Ascending aorta (tissue), 2 donors: ENCODE measurements at regions not wholly inside any gene's neighbourhood (a gene's known extent, or its start where the extent isn't known, plus 50 kb on each side); places are given as distances from the start of the nearest gene placed in this dataset.

Source experiments
- DNase-seq, 2 donors: peaks; one replicate each; pipeline ENCODE4 v3.0.0-alpha.2; 2019; ENCODE audit warnings: low spot score in 2 of 2
- H3K27ac ChIP-seq, 2 donors: fragments of 200-600 bp; sonication (generic); one replicate each; pipeline ENCODE4 v1.5.1; 2016 to 2017; ENCODE audit warnings: mild to moderate bottlenecking in 1 of 2
- H3K27me3 ChIP-seq: fragments of 200-600 bp; sonication (generic); one replicate; pipeline ENCODE4 v1.5.1; 2017
- H3K36me3 ChIP-seq, 2 donors: fragments of 200-600 bp; sonication (generic); one replicate each; pipeline ENCODE4 v1.5.1; 2016
- H3K4me1 ChIP-seq, 2 donors: fragments of 200-600 bp; sonication (generic); one replicate each; pipeline ENCODE4 v1.5.1; 2016 to 2017; ENCODE audit warnings: mild to moderate bottlenecking in 1 of 2
- H3K4me3 ChIP-seq, 2 donors: fragments of 200-600 bp; sonication (generic); one replicate each; pipeline ENCODE4 v1.5.1; 2016 to 2017; ENCODE audit warnings: mild to moderate bottlenecking in 1 of 2
- H3K9me3 ChIP-seq, 2 donors: fragments of 200-600 bp; sonication (generic); one replicate each; pipeline ENCODE4 v1.5.1; 2016
- intact Hi-C: fragments of 100-400 bp; cut with DNase I; formaldehyde crosslinking; loops from one replicate; pipeline ENCODE4 v1.15.1; 2023
- TF ChIP-seq, protein P1 (sequence below), 3 experiments: fragments of 200-600 bp in 2 of 3; fragments of 450-650 bp in 1 of 3; sonication (generic) in 2 of 3; IDR thresholded peaks; one replicate each; pipeline ENCODE4 v1.5.1; 2016 to 2019; ENCODE audit warnings: antibody characterized with exemption in 3 of 3, mild to moderate bottlenecking in 1 of 3, moderate library complexity in 1 of 3

- H3K27me3 ChIP-seq: no peaks in the 10 kb centered on the region
- no peak for DNase-seq
- intact Hi-C loops: no loop called here
Observed at GRCh38 chrX:34509394-34509793, 147.7 kb downstream of the TMEM47 start.

GRCh38 chrX:34503119-34503518, 154.0 kb downstream of the TMEM47 start:
- no peak overlapping the region for H3K4me3 ChIP-seq
- no peak for DNase-seq
- no peaks in the 10 kb centered on the region for H3K36me3 ChIP-seq
- intact Hi-C loops: no loop called here
- H3K27me3 ChIP-seq: no peaks in the 10 kb centered on the region
- H3K9me3 ChIP-seq: no peaks in the 10 kb centered on the region
- H3K27ac ChIP-seq: no peak overlapping the region
- TF ChIP-seq, protein P1, sequence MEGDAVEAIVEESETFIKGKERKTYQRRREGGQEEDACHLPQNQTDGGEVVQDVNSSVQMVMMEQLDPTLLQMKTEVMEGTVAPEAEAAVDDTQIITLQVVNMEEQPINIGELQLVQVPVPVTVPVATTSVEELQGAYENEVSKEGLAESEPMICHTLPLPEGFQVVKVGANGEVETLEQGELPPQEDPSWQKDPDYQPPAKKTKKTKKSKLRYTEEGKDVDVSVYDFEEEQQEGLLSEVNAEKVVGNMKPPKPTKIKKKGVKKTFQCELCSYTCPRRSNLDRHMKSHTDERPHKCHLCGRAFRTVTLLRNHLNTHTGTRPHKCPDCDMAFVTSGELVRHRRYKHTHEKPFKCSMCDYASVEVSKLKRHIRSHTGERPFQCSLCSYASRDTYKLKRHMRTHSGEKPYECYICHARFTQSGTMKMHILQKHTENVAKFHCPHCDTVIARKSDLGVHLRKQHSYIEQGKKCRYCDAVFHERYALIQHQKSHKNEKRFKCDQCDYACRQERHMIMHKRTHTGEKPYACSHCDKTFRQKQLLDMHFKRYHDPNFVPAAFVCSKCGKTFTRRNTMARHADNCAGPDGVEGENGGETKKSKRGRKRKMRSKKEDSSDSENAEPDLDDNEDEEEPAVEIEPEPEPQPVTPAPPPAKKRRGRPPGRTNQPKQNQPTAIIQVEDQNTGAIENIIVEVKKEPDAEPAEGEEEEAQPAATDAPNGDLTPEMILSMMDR (IDR thresholded peaks at IDR 0.05): no peak
- no peaks in the 10 kb centered on the region for H3K4me1 ChIP-seq

More at GRCh38 chrX:34509394-34509793, 147.7 kb downstream of the TMEM47 start:
- no peak overlapping the region for H3K4me3 ChIP-seq
- H3K27ac ChIP-seq: no peak overlapping the region
- TF ChIP-seq, protein P1 (IDR thresholded peaks at IDR 0.05): no peak
- no peaks in the 10 kb centered on the region for H3K4me1 ChIP-seq
- H3K9me3 ChIP-seq: no peaks in the 10 kb centered on the region
- no peaks in the 10 kb centered on the region for H3K36me3 ChIP-seq

GRCh38 chrX:34493086-34493485, 164.0 kb downstream of the TMEM47 start:
- H3K9me3 ChIP-seq: no peaks in the 10 kb centered on the region
- H3K4me3 ChIP-seq: no peak overlapping the region
- TF ChIP-seq, protein P1 (IDR thresholded peaks at IDR 0.05): no peak
- no peaks in the 10 kb centered on the region for H3K36me3 ChIP-seq
- DNase-seq: no peak
- intact Hi-C loops: no loop called here
- H3K4me1 ChIP-seq: no peaks in the 10 kb centered on the region
- H3K27ac ChIP-seq: no peak overlapping the region
- no peaks in the 10 kb centered on the region for H3K27me3 ChIP-seq

DNA sequence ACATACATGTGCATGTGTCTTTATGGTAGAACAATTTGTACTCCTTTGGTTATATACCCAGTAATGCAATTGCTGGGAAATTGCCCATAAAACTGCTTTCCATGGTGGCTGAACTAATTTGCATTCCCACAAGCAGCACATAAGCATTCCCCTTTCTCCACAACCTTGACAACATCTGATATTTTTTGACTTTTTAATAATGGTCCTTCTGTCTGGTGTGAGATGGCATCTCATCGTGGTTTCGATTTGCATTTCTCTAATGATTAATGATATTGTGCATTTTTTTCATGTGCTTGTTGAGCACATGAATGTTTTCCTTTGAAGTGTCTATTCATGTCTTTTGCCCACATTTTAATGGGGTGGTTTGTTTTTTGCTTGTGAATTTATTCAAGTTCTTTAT, 166.0 kb downstream of the TMEM47 start:
- DNase-seq: no peak
- Histone ChIP-seq H3K4me3 (no peak overlapping the region), H3K4me1 (no peaks in the 10 kb centered on the region), H3K27me3 (no peaks in the 10 kb centered on the region), H3K36me3 (no peaks in the 10 kb centered on the region), H3K9me3 (no peaks in the 10 kb centered on the region), H3K27ac (no peak overlapping the region)
- intact Hi-C loops: no loop called here
- TF ChIP-seq, protein P1 (IDR thresholded peaks at IDR 0.05): no peak

DNA sequence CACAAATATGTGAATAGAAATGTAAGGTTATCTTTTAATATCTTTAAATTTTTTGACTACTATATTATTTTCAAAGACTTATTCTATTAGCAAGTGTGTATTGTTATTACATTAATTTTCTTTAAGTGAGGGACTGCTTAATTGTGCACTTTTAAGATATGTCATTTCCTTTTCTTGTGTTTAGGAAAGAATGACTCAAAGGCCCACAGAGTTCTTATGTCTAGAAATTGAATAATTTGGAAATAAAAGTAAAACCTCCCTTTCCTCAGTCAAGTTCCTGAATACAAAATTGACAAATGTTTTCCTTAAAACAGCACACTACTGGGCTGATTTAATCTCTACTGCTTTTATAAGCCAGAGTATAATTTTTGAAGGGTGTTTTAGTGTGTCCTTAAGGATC, 169.7 kb downstream of the TMEM47 start:
- H3K27ac ChIP-seq: peak overlapping the region in 1 of 2 donors; percentile 18
- H3K27me3 ChIP-seq: no peaks in the 10 kb centered on the region
- DNase-seq: no peak
- no peaks in the 10 kb centered on the region for H3K36me3 ChIP-seq
- H3K4me1 ChIP-seq: no peaks in the 10 kb centered on the region
- no peaks in the 10 kb centered on the region for H3K9me3 ChIP-seq
- TF ChIP-seq, protein P1 (IDR thresholded peaks at IDR 0.05): no peak
- intact Hi-C loops: no loop called here
- no peak overlapping the region for H3K4me3 ChIP-seq

DNA sequence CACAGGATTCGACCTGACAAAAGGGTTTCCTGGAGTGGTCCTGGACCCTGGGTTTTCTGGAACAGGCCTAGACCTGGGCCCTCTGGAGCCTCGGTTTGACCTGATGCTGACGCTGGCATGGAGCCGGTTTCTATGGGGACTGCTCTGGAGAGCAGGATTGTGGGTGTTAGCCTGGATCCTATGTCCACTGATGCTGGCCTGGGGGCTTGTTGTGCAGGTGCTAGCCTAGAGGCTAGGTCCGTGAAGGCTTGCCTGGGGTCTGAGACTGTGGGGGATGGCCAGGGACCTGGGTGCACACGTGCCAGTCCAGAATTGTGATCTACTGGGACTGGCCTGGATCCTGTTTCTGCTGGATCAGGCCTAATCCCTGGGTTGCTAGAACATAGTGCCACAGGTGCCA, 173.1 kb downstream of the TMEM47 start:
- no peaks in the 10 kb centered on the region for H3K4me1 ChIP-seq
- H3K27me3 ChIP-seq: no peaks in the 10 kb centered on the region
- H3K9me3 ChIP-seq: no peaks in the 10 kb centered on the region
- no peak overlapping the region for H3K27ac ChIP-seq
- H3K36me3 ChIP-seq: no peaks in the 10 kb centered on the region
- intact Hi-C loops: no loop called here
- TF ChIP-seq, protein P1 (IDR thresholded peaks at IDR 0.05): no peak
- no peak overlapping the region for H3K4me3 ChIP-seq
- no peak for DNase-seq
